NCI-H2227 (cell line): ENCODE measurements at regions not wholly inside any gene's neighbourhood (a gene's known extent, or its start where the extent isn't known, plus 50 kb on each side); places are given as distances from the start of the nearest gene placed in this dataset.

ENCODE experiments used
- DNase-seq: peaks from one replicate; lab custom pipeline; 2025; ENCODE audit not compliant: unreplicated experiment; lab: John Stamatoyannopoulos, UW

- no peak for DNase-seq
Measured at GRCh38 chr11:115558635-115559034, 54.4 kb upstream of the CADM1 start.

DNA sequence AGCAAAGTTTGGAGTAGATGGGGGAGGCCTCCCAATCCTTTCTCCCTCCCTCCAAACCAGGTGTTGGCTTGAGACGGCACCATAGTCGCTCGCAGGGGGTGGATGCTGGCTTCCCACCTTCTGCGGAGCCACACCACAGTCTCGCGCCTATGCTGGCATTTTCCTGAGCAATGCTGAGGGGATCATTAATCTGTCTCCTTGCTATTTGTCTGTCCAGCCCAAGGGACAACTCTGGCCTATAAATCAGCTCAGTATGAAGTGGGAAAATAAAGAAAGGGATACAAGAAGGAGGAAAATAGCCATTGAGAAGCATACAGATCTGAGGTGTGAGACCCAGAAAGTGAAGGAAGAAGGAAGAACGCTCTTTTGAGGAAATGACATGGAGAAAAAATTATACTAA is 53.5 kb upstream of the CADM1 start:
- DNase-seq, result no peak

- DNase-seq, result no peak
Measured at GRCh38 chr11:115556984-115557383, 52.8 kb upstream of the CADM1 start.

GRCh38 chr11:115555336-115556090 is 51.3 kb upstream of the CADM1 start:
- DNase-seq, result no peak
